Activated CD4-positive, alpha-beta T cell treated with anti-CD3 and anti-CD28 coated beads, Interleukin-2, Interleukin-4, amounts not matched to agents 100 ng/mL and 50 ng/mL, durations not matched to agents 16 hours and 8 hours (primary cell): ENCODE measurements at regions not wholly inside any gene's neighbourhood (a gene's known extent, or its start where the extent isn't known, plus 50 kb on each side); places are given as distances from the start of the nearest gene placed in this dataset.

Experiments used
- DNase-seq: peaks from one replicate; pipeline ENCODE4 v3.0.0-alpha.2; 2020; ENCODE audit warnings: low spot score

GRCh38 chr18:22330508-22330907 is 87.2 kb downstream of the CTAGE1 start:
- no peak for DNase-seq

DNA sequence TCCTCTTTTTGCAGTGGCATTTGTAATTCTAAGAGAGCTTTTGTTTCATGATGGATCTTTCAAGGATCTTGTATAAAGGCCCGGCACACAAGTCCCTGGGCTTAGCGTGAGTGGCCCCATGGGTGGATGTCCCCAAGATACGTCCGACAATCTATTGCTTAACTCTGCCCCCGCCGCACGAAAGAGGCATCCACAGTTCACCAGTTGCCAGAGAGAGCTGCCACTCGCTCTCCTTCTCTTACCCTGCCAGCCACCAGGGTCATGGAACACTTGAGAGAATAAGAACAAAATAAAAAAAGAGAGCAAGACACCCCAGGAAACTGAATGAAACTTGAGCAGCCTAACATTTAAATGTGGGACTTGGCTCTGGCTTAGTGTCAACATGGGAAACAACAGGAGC is 92.3 kb downstream of the CTAGE1 start:
- DNase-seq, result no peak

DNA sequence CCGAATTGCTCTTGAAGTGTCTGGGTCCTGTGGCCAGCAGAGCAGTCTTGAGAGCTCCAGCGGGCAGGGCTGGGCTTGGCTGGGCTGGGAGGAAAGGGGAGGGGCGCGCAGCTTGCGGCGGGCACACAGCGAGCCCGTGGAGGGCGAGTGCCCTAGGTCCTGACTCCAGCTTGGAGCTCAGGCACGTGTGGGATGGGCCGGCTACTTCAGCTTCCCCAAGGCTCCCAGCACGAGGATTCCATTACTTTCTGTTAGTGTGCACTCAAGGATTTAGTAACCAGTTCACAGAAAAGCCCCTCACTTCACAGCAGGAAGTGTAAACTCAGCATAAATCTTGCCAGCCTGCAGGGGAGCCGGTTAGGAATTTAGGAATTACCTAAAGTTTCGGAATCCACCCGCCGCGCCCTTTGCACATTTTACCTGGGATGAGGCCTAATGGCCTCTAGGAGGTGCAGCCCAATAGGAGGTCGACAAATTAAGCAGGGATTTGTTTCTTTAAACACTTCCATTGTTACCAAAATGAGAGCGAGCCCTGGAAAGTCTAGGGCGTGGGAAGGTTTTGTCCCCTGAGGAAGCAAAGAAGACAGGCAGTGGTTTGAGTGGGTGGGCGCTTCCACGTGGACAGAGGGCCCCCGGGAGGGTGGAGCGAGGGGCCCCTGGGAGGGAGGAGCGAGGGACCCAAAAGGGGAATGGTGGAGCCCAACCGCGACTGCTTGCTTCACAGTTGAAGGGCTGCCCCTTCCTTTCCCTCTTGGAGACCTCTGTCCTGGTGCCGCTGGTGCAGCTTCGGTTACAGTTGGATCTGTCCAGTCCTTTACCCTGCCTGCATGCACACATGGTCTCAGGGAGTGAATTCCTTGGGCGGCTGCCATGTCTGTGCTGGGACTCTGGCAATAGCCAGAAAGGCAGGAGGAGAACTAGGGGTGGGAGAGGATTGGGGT is 93.3 kb downstream of the CTAGE1 start:
- DNase-seq, result no peak

GRCh38 chr18:22322243-22322691 is 95.4 kb downstream of the CTAGE1 start:
- no peak for DNase-seq

DNA sequence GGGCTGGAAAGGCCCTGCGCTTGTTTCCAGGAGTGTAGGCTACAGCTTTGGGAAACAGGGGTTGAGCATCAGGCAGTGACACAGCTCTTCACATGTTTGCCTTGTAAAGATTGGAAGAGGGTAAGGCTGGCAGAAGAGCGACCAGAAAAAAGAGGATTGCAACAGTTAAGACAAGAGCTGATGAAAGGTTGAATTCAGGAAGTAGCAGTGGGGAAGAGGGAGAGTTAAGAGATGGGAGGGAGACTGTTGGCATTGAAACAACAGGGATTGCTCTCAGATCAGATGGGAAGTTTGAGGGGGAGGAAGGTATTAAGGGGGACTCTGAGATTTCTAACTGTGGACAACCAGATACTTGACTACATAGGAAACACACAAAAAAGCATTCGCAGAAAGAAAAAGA is 96.9 kb downstream of the CTAGE1 start:
- DNase-seq, result no peak

DNA sequence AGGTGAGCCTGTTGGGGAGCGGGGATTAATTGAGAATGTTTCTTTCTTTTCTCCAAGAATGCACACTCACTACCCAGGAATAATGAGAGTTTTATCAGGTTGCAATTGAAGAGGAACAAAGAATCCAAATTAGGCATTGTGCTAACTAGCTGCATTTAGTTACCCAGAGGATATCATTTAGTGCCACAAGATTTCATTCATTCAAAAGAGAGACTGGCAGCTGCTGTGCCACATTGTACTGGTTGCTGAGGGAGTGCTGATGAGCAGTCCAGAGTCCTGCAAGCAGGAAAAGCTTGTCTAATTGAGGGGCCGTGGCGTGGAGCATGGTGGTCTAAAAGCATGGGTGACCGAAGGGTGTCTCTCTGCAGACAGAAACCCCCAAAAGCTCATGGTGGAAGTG is 97.6 kb downstream of the CTAGE1 start:
- no peak for DNase-seq

- no peak for DNase-seq
Observed at GRCh38 chr18:22318745-22319407, 98.8 kb downstream of the CTAGE1 start.

- no peak for DNase-seq
Observed at GRCh38 chr18:22314420-22314819, 103.3 kb downstream of the CTAGE1 start.

DNA sequence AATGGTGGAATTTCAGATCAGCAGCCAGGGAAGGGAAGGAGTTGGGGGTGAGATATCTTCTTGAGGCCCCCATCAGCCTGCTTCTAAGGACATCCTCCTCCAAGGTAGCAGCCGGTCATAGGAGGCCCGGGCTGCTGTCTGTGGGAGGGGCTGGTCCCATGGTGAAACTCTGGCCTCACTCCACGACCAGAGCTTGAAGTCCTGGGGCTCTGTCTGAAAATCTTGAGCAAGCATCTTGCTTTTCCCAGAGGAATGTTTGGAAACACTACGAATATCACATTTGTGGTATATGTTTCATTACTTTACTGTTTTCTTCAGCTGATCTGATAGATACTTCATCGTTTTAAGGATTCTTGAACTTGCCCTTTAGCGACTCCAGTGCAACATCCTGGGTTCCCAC is 103.7 kb downstream of the CTAGE1 start:
- no peak for DNase-seq

GRCh38 chr18:22311301-22311700 is 106.4 kb downstream of the CTAGE1 start:
- no peak for DNase-seq

DNA sequence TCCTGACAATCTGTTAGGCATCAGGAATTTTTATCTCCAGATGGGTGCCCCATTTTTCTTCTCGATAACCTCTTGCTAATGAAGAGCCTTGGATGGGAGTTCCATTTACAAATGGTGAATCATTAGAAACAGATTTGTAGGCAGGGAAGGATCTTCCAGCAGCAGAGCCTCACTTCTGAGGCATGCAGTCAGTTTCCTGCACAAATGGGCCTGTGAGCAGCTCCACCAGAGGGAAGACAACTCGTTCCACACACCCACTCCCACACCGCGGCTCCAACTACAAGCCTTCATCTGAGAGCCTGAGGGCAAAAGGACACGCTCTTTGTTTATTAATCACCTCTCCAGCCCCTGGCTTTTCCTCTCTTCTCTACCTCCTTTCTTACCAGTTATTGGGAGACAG is 108.5 kb downstream of the CTAGE1 start:
- no peak for DNase-seq

- no peak for DNase-seq
Observed at GRCh38 chr18:22307528-22307927, 110.2 kb downstream of the CTAGE1 start.

- DNase-seq, result no peak
Observed at GRCh38 chr18:22303927-22304326, 113.8 kb downstream of the CTAGE1 start.

DNA sequence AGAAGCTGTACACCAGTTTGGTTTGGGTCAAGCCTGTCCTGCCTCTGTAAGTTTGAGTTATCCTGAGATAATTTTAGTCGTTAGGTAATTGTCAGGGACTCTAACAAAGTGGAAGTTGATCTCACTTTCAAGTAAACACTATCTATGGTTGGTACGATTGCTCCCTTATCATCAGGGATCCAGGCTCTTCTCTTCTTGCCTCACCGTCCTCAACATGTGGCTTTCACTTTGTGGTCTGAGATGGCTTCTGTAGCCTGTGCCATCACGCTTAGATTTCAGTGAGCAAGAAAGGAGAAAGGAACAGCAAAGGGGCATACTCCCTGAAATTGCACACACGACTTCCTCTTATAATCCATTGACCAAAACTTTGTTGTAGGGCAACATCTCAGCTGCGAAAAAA is 115.6 kb downstream of the CTAGE1 start:
- no peak for DNase-seq

GRCh38 chr18:22300665-22301636 is 116.8 kb downstream of the CTAGE1 start:
- DNase-seq, result no peak

- DNase-seq, result no peak
Observed at GRCh38 chr18:22297008-22297407, 120.7 kb downstream of the CTAGE1 start.

- no peak for DNase-seq
Observed at GRCh38 chr18:22296304-22296703, 121.4 kb downstream of the CTAGE1 start.

GRCh38 chr18:22293417-22293816 is 124.0 kb downstream of the GATA6 start:
- DNase-seq, result no peak

- DNase-seq, result no peak
Observed at GRCh38 chr18:22290004-22290403, 120.6 kb downstream of the GATA6 start.

DNA sequence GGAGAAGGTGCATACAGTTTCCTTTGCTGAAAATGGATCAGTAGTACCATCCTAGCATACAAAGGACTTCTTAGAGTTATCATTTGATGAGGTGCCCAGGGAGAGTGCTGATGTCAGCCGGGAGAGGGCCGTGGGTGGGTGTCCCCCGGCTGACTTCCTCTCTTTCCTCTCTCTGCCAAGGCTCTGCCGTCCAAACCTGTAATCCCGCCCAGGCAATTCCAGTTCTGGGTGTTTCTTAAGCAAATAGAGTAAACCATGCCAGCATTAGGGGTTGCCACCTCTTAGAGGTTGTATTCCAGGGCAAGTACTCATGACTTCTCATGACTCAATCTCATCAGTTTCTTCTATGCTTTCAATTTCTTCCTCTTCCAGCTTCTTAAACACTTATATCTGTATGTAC is 117.2 kb downstream of the GATA6 start:
- DNase-seq, result no peak

DNA sequence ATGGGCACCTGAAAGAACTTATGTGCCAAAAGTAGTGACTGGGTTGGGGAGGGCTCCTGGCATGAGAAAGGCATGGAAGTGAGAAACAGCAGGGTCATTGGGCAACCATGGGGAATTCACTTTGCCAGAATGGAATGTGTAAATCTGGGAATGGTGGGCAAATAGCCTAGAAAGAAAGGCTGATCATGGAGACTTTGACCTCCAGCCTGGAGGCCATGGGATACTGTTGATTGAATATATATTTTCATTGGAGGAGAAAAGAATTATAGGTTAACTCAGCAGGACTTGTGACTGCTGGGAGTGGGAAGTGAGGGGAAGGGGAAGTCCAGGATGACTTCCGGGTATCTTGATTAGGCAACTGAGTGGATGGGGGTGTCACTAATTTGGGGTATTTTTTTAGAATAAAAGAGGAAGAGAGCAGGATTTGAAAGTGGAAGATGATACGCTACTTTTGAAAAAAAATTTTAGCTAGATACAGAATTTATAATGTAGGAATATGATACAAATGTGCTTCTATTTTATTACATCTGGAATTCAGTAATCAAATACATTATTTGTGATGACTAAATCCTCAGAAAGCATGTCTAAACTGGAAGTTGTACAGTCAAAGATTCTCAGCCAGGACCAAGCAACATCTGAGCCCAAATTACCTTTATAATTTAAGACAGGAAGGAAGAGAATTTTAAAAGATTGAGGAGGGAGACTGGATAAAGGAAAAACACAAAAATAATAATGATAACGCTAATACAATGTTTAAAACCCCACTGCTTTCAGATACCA is 116.2 kb downstream of the GATA6 start:
- no peak for DNase-seq
